Neural crest cell (in vitro differentiated cells): ENCODE measurements at regions not wholly inside any gene's neighbourhood (a gene's known extent, or its start where the extent isn't known, plus 50 kb on each side); places are given as distances from the start of the nearest gene placed in this dataset.

ENCODE experiments used
- DNase-seq: peaks from one replicate; pipeline ENCODE4 v3.0.0; 2021; ENCODE audit warnings: low read depth, mixed read lengths, low spot score
- H3K27ac Mint-ChIP-seq: one replicate; pipeline ENCODE4 v1.8.0; 2021; ENCODE audit warnings: mild to moderate bottlenecking, mixed read lengths; ENCODE audit not compliant: unreplicated experiment
- H3K27me3 Mint-ChIP-seq: 2 replicates; pipeline ENCODE4 v1.8.0; 2021; ENCODE audit warnings: low read depth, mild to moderate bottlenecking, mixed read lengths
- H3K36me3 Mint-ChIP-seq: 2 replicates; pipeline ENCODE4 v1.8.0; 2021; ENCODE audit warnings: low read depth, mild to moderate bottlenecking, mixed read lengths
- H3K4me1 Mint-ChIP-seq: 2 replicates; pipeline ENCODE4 v1.8.0; 2021; ENCODE audit warnings: mixed read lengths
- H3K4me3 Mint-ChIP-seq: one replicate; pipeline ENCODE4 v1.8.0; 2021; ENCODE audit warnings: mild to moderate bottlenecking, mixed read lengths
- H3K9me3 Mint-ChIP-seq: 2 replicates; pipeline ENCODE4 v1.8.0; 2021; ENCODE audit warnings: mixed read lengths
- CTCF ChIP-seq: fragments of 200-600 bp; sonication (generic); conservative IDR thresholded peaks from 2 replicates; pipeline ENCODE4 v1.5.0; 2021; ENCODE audit warnings: antibody characterized with exemption, mild to moderate bottlenecking

GRCh38 chr14:101112351-101113107 lies 209.0 kb upstream of the RTL1 start:
- no peak overlapping the region for H3K27ac Mint-ChIP-seq
- H3K4me3 Mint-ChIP-seq = no peak overlapping the region
- H3K9me3 Mint-ChIP-seq = peaks cover 3% of the 10 kb centered on the region
- DNase-seq = no peak
- peaks cover 18% of the 10 kb centered on the region for H3K4me1 Mint-ChIP-seq
- no peaks in the 10 kb centered on the region for H3K27me3 Mint-ChIP-seq
- H3K36me3 Mint-ChIP-seq = no peaks in the 10 kb centered on the region
- no peak for TF ChIP-seq CTCF

DNA sequence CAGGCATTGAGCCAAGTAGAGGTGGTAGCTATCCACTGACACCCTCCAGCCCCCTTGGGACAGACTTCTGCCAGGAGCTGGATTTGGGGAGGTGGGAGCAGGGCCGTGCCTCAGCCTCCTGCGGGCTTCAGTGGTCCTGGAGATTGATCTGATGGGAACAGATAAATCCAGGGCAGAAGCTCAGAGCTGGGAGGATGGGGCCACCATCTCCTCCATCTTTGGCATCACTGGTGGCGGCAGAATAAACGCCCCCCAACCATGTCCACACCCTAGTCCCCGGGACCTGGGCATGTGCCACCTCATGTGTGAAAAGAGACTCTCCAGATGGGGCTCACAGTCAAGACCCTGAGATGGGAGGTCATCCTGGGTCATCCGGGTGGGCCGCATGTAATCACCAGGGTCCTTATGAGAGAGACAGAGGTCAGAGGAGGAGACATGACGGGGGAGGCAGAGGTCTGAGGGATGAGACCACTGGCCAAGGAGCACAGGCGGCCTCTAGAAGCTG lies 209.6 kb upstream of the RTL1 start:
- Mint-ChIP-seq H3K4me1 (peaks cover 18% of the 10 kb centered on the region), H3K4me3 (no peak overlapping the region), H3K36me3 (no peaks in the 10 kb centered on the region), H3K9me3 (peaks cover 5% of the 10 kb centered on the region), H3K27me3 (no peaks in the 10 kb centered on the region), H3K27ac (no peak overlapping the region)
- no peak for TF ChIP-seq CTCF
- DNase-seq = no peak

GRCh38 chr14:101113835-101114725 lies 210.6 kb upstream of the RTL1 start:
- H3K36me3 Mint-ChIP-seq = no peaks in the 10 kb centered on the region
- no peak overlapping the region for H3K4me3 Mint-ChIP-seq
- no peaks in the 10 kb centered on the region for H3K27me3 Mint-ChIP-seq
- peaks cover 23% of the 10 kb centered on the region for H3K4me1 Mint-ChIP-seq
- H3K27ac Mint-ChIP-seq = no peak overlapping the region
- peaks cover 5% of the 10 kb centered on the region for H3K9me3 Mint-ChIP-seq
- no peak for DNase-seq
- TF ChIP-seq CTCF = no peak

GRCh38 chr14:101114726-101115515 lies 211.4 kb upstream of the RTL1 start:
- no peak for TF ChIP-seq CTCF
- H3K4me1 Mint-ChIP-seq = peaks cover 31% of the 10 kb centered on the region
- H3K36me3 Mint-ChIP-seq = no peaks in the 10 kb centered on the region
- peaks cover 5% of the 10 kb centered on the region for H3K9me3 Mint-ChIP-seq
- no peak overlapping the region for H3K4me3 Mint-ChIP-seq
- peak overlapping the region; percentile 84 for H3K27ac Mint-ChIP-seq
- H3K27me3 Mint-ChIP-seq = no peaks in the 10 kb centered on the region
- no peak for DNase-seq

DNA sequence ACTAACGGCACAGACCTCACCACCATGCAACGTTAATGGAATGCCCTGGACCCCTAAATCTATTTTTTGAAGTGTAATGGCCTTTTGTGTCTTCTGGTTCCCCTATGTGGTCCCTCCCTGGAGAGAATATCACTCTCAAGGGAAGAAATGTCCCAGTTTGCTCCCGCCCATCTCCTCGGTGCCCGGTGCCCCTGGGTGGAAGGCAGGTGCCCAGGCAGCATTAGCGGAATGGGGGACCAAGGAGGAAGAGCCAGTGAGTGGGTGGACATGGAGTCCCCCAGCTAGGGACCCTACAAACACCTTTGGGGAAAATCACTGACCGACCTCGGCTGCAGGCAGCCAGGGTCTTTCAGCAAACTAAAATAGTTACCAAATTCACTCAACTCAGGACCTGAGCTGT lies 212.1 kb upstream of the RTL1 start:
- H3K27ac Mint-ChIP-seq = no peak overlapping the region
- DNase-seq = no peak
- peaks cover 32% of the 10 kb centered on the region for H3K4me1 Mint-ChIP-seq
- peaks cover 5% of the 10 kb centered on the region for H3K9me3 Mint-ChIP-seq
- TF ChIP-seq CTCF = no peak
- H3K36me3 Mint-ChIP-seq = no peaks in the 10 kb centered on the region
- H3K4me3 Mint-ChIP-seq = no peak overlapping the region
- no peaks in the 10 kb centered on the region for H3K27me3 Mint-ChIP-seq
